ENCODE measurements at regions not wholly inside any gene's neighbourhood (a gene's known extent, or its start where the extent isn't known, plus 50 kb on each side); places are given as distances from the start of the nearest gene placed in this dataset.

DNA sequence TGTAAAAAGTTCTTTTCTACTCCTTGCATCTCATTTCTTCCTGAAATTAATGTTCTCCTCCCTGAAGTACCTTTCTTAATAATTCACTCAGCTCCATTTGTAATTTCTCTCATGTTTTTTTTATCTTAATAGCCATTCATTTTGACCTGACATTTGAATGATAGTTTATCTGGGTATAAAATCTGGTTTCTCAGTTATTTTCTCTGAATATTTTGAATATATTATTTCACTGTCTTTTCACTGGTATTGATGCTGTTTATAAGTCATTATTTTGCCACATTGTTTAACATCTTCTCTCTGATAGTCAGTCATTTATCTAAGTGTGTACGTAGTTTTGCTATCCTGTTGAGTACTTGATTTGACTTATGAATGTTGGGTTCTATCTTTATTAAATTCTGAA, 68.8 kb upstream of the ARHGAP18 start:
- DNase-seq (ENCODE audit: low read depth in 1 of 2, low spot score in 1 of 2) = no peak
- TF ChIP-seq JUND (IDR thresholded peaks at IDR 0.05; ENCODE audit: low read depth) = no peak
- in situ Hi-C loops (cut with HindIII; ENCODE audit: low pct_unique_long_range_greater_than_20kb, low sequenced_read_pairs) = no loop called here

DNA sequence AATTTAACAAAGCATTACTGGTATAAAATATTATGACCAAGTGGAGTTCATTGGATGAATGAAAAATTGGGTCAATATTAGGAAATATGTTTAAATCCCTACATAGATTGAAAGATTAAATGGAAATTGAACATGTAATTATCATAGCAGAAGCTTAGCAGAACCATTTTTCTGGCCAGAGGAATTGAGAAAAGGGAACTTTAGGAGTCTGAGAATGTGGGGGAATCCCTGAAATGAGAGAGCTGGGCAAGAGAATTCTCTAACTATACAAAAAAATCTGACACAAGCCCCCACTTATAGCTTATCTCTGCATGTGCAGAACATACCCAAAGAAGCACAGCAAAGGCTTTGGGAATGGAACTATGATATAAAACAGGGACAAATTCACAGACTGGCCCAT, 67.4 kb upstream of the ARHGAP18 start:
- no peak for TF ChIP-seq JUND (IDR thresholded peaks at IDR 0.05; ENCODE audit: low read depth)
- in situ Hi-C loops (cut with HindIII; ENCODE audit: low pct_unique_long_range_greater_than_20kb, low sequenced_read_pairs) = no loop called here
- no peak for DNase-seq (ENCODE audit: low read depth in 1 of 2, low spot score in 1 of 2)

DNA sequence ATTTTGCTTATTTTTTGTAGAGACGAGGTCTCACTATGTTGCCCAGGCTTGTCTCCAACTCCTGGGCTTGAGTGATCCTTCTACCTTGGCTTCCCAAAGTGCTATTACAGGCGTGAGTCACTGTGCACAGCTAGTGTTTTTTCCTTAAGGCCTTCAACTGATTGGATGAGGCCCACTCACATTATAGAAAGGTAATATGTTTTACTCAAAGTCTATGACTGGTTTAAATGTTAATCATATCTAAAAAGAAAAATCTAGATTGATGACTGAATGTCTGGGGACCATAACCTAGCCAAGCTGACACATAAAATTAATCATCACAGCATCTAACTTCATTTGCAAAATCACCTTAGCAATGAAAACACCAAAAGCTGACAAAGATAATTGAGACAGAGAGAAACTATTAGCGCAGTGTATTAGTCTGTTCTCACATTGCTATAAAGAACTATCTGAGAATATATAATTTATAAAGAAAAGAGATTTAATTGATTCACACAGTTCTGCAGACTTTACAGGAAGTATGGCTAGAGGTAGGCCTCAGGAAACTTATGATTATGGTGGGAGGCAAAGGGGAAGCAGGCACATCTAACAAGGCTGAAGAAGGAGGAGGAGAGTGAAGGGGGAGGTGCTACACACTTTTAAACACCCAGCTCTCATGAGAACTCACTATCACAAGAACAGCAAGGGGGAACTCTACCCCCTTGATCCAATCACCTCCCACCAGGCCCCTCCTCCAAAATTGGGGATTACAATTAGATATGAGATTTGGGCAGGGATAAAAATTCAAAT, 66.8 kb upstream of the ARHGAP18 start:
- TF ChIP-seq JUND (IDR thresholded peaks at IDR 0.05; ENCODE audit: low read depth) = no peak
- in situ Hi-C loops (cut with HindIII; ENCODE audit: low pct_unique_long_range_greater_than_20kb, low sequenced_read_pairs) = no loop called here
- no peak for DNase-seq (ENCODE audit: low read depth in 1 of 2, low spot score in 1 of 2)

DNA sequence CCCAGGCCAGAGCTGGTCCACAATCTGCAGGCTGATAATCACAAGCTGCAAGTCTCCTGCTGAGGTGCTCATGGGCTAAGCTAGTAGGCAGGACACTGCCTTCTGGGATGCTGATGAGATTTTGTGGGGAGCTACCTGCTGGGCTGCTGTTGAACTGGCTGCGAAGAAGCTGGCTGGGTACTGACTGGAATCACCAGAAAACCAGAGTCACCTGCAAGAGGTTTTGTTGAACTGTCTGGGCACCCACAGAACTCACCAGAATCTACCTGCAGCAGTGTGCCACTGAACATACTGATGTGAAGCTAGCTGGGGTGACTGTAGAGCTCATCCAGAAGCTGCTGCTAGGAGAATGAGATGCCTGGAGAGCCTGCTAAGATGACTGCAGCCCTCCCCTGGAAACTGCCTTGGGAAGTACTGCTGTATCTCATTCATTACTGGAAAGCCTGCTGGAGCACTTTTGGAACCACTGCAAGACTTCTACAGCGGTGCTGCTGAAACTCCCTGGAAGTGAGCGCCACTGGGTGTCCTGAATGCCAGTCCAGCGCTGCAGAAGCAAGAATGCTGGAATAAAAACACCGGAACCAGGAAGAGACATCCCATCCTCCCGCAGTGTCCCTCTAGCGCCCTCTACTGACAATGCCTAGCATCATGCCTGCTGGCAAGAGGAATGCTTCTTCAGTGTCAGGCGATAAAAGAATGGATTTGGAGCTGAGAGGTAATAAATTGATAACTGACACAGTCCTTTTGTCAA, 64.9 kb upstream of the ARHGAP18 start:
- in situ Hi-C loops (cut with HindIII; ENCODE audit: low pct_unique_long_range_greater_than_20kb, low sequenced_read_pairs) = no loop called here
- TF ChIP-seq JUND (IDR thresholded peaks at IDR 0.05; ENCODE audit: low read depth) = no peak
- DNase-seq (ENCODE audit: low read depth in 1 of 2, low spot score in 1 of 2) = peak; percentile 13 to 82

DNA sequence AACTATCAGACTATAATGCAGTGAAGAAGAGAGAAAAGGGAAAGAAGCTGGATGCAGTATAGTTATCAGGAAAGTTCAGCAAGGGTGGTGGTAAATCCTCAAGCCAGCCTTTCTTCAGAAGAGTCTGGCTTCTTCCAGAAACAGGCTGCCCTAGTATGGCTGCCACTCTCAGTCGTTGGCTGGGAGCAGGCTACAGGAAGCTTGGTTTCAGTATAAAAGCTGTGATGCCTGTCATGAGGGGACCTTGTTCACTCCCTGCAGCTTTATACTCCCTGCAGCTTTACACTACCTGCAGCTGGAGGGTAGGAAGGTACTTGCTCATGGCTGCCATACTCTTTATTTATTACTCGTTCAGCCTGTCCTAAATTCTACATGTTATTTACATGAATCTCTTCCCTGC, 63.3 kb upstream of the ARHGAP18 start:
- TF ChIP-seq JUND (IDR thresholded peaks at IDR 0.05; ENCODE audit: low read depth) = no peak
- DNase-seq (ENCODE audit: low read depth in 1 of 2, low spot score in 1 of 2) = no peak
- in situ Hi-C loops (cut with HindIII; ENCODE audit: low pct_unique_long_range_greater_than_20kb, low sequenced_read_pairs) = no loop called here

DNA sequence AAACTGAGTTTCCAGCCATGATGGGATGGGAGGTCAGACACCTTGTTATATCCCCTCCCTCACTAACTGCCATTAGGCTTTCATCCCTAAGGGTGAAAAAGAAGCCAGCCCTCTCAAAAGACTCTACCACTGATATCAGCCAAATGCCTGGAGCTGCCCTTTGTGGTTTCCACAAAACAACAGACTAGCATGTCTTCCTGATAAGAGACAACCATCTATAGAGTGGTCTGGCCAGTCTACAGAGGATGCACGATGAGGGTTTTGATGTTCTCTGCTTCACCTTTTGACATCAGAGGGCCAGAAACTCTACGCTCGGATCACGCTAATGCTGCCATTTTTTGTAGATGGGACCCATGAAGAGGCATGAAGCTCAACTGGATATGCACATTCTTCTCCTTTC, 61.7 kb upstream of the ARHGAP18 start:
- in situ Hi-C loops (cut with HindIII; ENCODE audit: low pct_unique_long_range_greater_than_20kb, low sequenced_read_pairs) = no loop called here
- no peak for DNase-seq (ENCODE audit: low read depth in 1 of 2, low spot score in 1 of 2)
- no peak for TF ChIP-seq JUND (IDR thresholded peaks at IDR 0.05; ENCODE audit: low read depth)

DNA sequence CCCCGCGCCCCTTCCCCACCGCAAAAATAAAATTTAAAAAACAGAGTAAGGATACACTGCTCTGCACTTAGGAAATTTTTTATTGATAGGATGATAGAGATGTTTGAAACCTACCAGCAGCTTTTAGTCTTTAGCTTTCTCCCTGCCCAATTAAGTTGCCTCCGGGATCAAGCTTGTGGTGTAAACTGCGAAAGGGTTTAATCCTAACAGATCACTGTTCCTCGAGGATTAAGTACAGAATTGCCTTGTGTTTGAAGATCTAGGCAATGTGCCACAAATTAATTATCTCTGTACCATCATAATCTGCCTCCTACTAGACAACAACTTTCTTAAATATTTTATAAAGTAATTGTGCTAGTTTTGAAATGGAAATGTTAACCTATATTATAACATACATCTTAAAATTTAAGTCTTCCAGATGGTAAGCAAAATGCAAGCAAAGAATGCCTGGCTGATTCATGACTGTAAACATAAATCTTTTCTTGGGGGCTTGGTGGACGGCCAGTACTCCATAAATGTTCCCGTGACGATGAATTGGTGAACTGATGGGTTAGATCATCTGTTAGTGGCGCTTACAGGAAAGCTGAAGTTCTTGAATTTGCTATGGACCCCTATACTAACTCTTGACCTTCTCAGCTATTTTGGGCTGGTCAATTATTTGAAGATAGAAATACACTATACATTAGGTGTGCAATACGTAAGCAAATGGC, 58.0 kb upstream of the ARHGAP18 start:
- in situ Hi-C loops (cut with HindIII; ENCODE audit: low pct_unique_long_range_greater_than_20kb, low sequenced_read_pairs) = no loop called here
- DNase-seq (ENCODE audit: low read depth in 1 of 2, low spot score in 1 of 2) = no peak
- TF ChIP-seq JUND (IDR thresholded peaks at IDR 0.05; ENCODE audit: low read depth) = no peak

DNA sequence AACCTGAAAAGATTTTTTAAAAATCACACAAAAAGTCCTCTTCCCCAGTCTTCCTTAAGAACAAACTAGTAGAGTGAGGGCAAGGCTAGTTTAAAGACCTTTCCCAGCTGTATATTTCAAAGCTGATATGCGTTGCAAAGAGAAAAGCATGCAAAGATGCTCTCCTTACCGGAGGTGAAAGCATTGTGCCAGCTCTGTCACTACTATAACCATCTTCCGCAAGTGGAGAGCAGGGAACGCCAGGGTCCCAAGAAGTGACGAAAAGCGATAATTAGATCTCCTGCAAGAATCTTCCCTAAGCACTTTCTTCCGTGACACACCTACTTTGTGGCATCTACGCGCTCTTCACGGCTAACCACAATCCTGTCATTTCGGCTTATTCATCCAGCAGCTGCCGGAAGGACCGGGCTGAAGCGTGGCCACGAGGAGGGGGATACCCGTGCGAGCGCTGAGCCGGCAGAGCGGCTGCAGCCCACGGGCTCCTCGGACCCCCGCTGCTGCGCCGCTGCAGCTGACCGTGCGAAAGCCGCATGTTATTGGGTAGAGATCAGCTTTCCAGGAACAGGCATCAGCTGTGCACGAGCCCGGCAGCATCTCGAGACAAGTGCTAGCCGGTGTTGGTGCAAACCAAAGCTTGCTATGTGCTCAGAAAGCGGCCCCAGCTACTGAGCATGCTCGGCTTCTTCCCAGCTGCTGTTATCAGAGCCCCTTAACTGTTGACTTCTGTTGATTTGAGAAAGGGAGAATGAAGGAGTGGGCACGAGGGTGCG, 57.2 kb upstream of the ARHGAP18 start:
- DNase-seq (ENCODE audit: low read depth in 1 of 2, low spot score in 1 of 2) = no peak
- in situ Hi-C loops (cut with HindIII; ENCODE audit: low pct_unique_long_range_greater_than_20kb, low sequenced_read_pairs) = no loop called here
- no peak for TF ChIP-seq JUND (IDR thresholded peaks at IDR 0.05; ENCODE audit: low read depth)

DNA sequence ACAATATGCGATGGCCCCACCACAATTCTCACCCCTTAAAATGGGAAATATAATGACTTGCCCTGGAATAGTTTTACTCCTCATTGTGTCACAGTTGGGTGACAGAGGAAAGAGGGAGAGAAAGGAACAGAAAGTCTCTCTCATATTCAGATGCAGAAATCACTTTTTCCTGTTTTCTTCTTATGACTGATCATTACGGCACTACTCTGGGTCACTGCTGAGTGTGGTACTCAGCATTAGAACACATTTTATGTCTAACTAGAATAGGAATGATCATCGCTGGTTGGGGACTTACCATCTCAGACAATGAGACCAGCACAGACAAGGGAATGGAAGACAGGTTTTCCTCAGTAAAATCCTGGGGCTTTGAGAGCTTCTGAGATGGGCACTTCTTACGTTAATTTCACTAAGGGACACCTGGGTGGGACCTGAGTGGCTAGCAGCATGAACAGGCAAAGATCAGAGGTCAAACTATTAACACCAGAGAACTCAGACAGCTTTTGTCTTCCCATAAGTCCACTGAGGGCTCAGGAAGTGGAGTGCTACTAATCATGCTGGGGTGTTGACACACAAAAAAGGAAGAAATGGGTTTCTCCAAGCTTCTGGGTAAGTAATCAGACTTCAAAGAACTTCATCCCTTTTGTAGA, 54.9 kb upstream of the ARHGAP18 start:
- in situ Hi-C loops (cut with HindIII; ENCODE audit: low pct_unique_long_range_greater_than_20kb, low sequenced_read_pairs) = no loop called here
- no peak for DNase-seq (ENCODE audit: low read depth in 1 of 2, low spot score in 1 of 2)
- no peak for TF ChIP-seq JUND (IDR thresholded peaks at IDR 0.05; ENCODE audit: low read depth)

DNA sequence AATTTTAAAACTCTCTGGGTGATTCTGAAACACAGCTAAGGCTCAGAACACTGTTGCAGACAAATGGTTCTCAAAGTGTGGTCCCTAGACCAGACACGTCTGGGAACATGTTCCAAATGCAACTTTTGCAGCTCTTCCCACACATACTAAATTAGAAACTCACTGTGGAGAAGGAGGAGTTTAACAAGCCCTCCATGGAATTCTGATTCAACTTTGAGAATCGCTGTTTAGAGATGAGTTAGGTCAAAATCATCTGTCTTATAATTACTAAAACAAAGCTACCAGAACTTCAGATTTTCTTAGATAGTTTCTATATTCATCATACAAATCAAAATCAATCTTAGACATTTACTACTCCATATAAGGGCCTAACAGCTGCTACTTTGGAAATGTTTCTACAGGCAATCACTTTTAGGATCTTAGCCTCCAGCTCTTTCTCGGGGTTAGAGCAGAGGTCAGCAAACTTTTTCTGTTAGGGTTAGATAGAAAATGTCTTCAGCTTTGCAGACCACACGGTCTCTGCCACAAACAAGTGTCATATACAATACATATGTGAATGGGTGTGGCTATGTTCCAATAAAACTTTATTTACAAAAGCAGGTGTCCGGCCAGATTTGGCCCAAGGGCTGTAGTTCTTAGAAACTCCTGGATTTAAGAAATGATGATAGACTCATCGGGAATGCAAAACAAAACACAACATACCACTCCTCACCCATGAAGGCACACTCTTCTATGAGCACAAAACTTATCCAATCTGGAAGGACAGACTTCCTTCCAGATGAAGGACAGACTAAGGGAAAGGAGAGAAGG, 50.0 kb upstream of the ARHGAP18 start:
- no peak for DNase-seq (ENCODE audit: low read depth in 1 of 2, low spot score in 1 of 2)
- in situ Hi-C loops (cut with HindIII; ENCODE audit: low pct_unique_long_range_greater_than_20kb, low sequenced_read_pairs) = no loop called here
- no peak for TF ChIP-seq JUND (IDR thresholded peaks at IDR 0.05; ENCODE audit: low read depth)

Data from T47D (cell line).